ENCODE measurements at regions not wholly inside any gene's neighbourhood (a gene's known extent, or its start where the extent isn't known, plus 50 kb on each side); places are given as distances from the start of the nearest gene placed in this dataset.

DNA sequence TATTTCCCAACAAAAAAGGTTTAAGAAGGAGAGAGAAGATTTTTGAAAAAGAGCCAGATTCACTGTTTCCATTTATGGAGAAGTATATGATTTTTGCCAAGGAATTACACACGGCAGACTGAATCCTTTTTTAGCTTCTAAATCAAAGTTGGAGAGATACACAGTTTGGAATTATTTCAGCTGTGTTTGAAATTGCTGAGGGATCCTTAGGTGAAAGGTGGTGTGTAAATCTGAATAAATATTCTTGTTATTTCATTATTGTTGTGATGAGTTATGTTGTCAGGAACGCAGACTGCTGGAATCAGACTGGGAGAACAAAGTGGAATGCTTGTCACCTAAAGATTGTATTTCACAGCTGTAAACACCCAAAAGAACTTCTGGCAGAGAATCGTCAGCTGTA is 168.5 kb upstream of the AKIRIN2 start:
- ChIA-PET POLR2A (ENCODE audit: low non-redundant PET) (no interaction called here), CTCF (no interaction called here)
- BruUV-seq (replicated peaks), result no TSS peak
- H3K36me3 ChIP-seq (ENCODE audit: insufficient read depth, low read length, poor library complexity, severe bottlenecking), result no peaks in the 10 kb centered on the region
- H3K27me3 ChIP-seq (replicated peaks; ENCODE audit: insufficient read depth, low read depth, low read length, poor library complexity), result peaks cover 4% of the 10 kb centered on the region
- intact Hi-C loops (cut with micrococcal nuclease; ENCODE audit: unreplicated experiment), result no loop called here
- no peak overlapping the region for H3K4me3 ChIP-seq (ENCODE audit: low read depth, low read length, poor library complexity, severe bottlenecking)
- TF ChIP-seq EZH2 (IDR thresholded peaks at IDR 0.05; ENCODE audit: borderline replicate concordance, low read depth, low read length, poor library complexity, severe bottlenecking) (no peak), CTCF (conservative IDR thresholded peaks at IDR 0.05; ENCODE audit: low read depth, low read length) (no peak)
- DNase-seq (ENCODE audit: low spot score), result no peak
- no peaks in the 10 kb centered on the region for H3K9me3 ChIP-seq (ENCODE audit: low read depth, low read length, poor library complexity, severe bottlenecking)
- no peaks in the 10 kb centered on the region for H3K4me1 ChIP-seq (ENCODE audit: insufficient read depth, low read length, poor library complexity, severe bottlenecking)
- no peak overlapping the region for H3K27ac ChIP-seq (ENCODE audit: low read depth, low read length, poor library complexity, severe bottlenecking)

GRCh38 chr6:87869064-87869905 is 167.3 kb upstream of the AKIRIN2 start:
- TF ChIP-seq CTCF (conservative IDR thresholded peaks at IDR 0.05; ENCODE audit: low read depth, low read length) (no peak), EZH2 (IDR thresholded peaks at IDR 0.05; ENCODE audit: borderline replicate concordance, low read depth, low read length, poor library complexity, severe bottlenecking) (no peak)
- DNase-seq (ENCODE audit: low spot score), result no peak
- Histone ChIP-seq H3K36me3 (ENCODE audit: insufficient read depth, low read length, poor library complexity, severe bottlenecking) (no peaks in the 10 kb centered on the region), H3K27ac (ENCODE audit: low read depth, low read length, poor library complexity, severe bottlenecking) (no peak overlapping the region), H3K9me3 (ENCODE audit: low read depth, low read length, poor library complexity, severe bottlenecking) (no peaks in the 10 kb centered on the region), H3K4me1 (ENCODE audit: insufficient read depth, low read length, poor library complexity, severe bottlenecking) (no peaks in the 10 kb centered on the region), H3K27me3 (replicated peaks; ENCODE audit: insufficient read depth, low read depth, low read length, poor library complexity) (peaks cover 4% of the 10 kb centered on the region), H3K4me3 (ENCODE audit: low read depth, low read length, poor library complexity, severe bottlenecking) (no peak overlapping the region)
- BruUV-seq (replicated peaks), result no TSS peak
- ChIA-PET CTCF (no interaction called here), POLR2A (ENCODE audit: low non-redundant PET) (no interaction called here)
- intact Hi-C loops (cut with micrococcal nuclease; ENCODE audit: unreplicated experiment), result no loop called here

GRCh38 chr6:87860902-87861301 is 158.9 kb upstream of the AKIRIN2 start:
- TF ChIP-seq CTCF (conservative IDR thresholded peaks at IDR 0.05; ENCODE audit: low read depth, low read length) (no peak), EZH2 (IDR thresholded peaks at IDR 0.05; ENCODE audit: borderline replicate concordance, low read depth, low read length, poor library complexity, severe bottlenecking) (no peak)
- no peak for DNase-seq (ENCODE audit: low spot score)
- BruUV-seq (replicated peaks), result no TSS peak
- no peak overlapping the region for H3K4me3 ChIP-seq (ENCODE audit: low read depth, low read length, poor library complexity, severe bottlenecking)
- no peaks in the 10 kb centered on the region for H3K9me3 ChIP-seq (ENCODE audit: low read depth, low read length, poor library complexity, severe bottlenecking)
- H3K36me3 ChIP-seq (ENCODE audit: insufficient read depth, low read length, poor library complexity, severe bottlenecking), result no peaks in the 10 kb centered on the region
- ChIA-PET CTCF (no interaction called here), POLR2A (ENCODE audit: low non-redundant PET) (no interaction called here)
- intact Hi-C loops (cut with micrococcal nuclease; ENCODE audit: unreplicated experiment), result no loop called here
- peaks cover 18% of the 10 kb centered on the region for H3K27me3 ChIP-seq (replicated peaks; ENCODE audit: insufficient read depth, low read depth, low read length, poor library complexity)
- no peak overlapping the region for H3K27ac ChIP-seq (ENCODE audit: low read depth, low read length, poor library complexity, severe bottlenecking)
- H3K4me1 ChIP-seq (ENCODE audit: insufficient read depth, low read length, poor library complexity, severe bottlenecking), result no peaks in the 10 kb centered on the region
